SK-N-MC (cell line): ENCODE measurements at regions not wholly inside any gene's neighbourhood (a gene's known extent, or its start where the extent isn't known, plus 50 kb on each side); places are given as distances from the start of the nearest gene placed in this dataset.
A peak's percentile ranks its signal among the peaks of the same experiment; 100 is the strongest.

ENCODE experiments used
- DNase-seq: peaks from one replicate; pipeline ENCODE4 v3.0.0-alpha.2; 2011; ENCODE audit warnings: low read depth, low spot score
- H3K27ac ChIP-seq: fragments of 200-600 bp; sonication (generic); 2 replicates; pipeline ENCODE4 v1.5.1; 2016; ENCODE audit warnings: mixed run types
- H3K36me3 ChIP-seq: fragments of 200-600 bp; sonication (generic); 2 replicates; pipeline ENCODE4 v1.6.1; 2017; ENCODE audit warnings: antibody characterized with exemption, low read length, mixed read lengths; ENCODE audit not compliant: insufficient read depth
- H3K4me3 ChIP-seq: fragments of 200-600 bp; sonication (generic); 2 replicates; pipeline ENCODE4 v1.5.1; 2016
- H3K9ac ChIP-seq: fragments of 200-600 bp; sonication (generic); 2 replicates; pipeline ENCODE4 v1.8.0; 2017; ENCODE audit warnings: mixed run types, mixed read lengths; ENCODE audit not compliant: insufficient read length
- H3K9me3 ChIP-seq: fragments of 200-600 bp; sonication (generic); 2 replicates; pipeline ENCODE4 v1.6.1; 2017; ENCODE audit warnings: low read depth, mild to moderate bottlenecking, antibody characterized with exemption, low read length, moderate library complexity, mixed read lengths
- EZH2 ChIP-seq: fragments of 200-600 bp; sonication (generic); IDR thresholded peaks from one replicate; pipeline ENCODE4 v1.6.1; 2017; ENCODE audit warnings: antibody characterized with exemption
- FOXP2 ChIP-seq: optimal IDR thresholded peaks from 2 replicates; pipeline ENCODE3; 2011; ENCODE audit warnings: mild to moderate bottlenecking, moderate library complexity; ENCODE audit not compliant: insufficient read depth; ENCODE audit errors: extremely low read length, control extremely low read depth
- POLR2AphosphoS5 ChIP-seq: IDR thresholded peaks from 2 replicates; pipeline ENCODE4 v1.6.1; 2012; ENCODE audit warnings: mild to moderate bottlenecking, low read depth, low read length, borderline replicate concordance

GRCh38 chr2:120674246-120675170 is 61.2 kb upstream of the GLI2 start:
- no peak for TF ChIP-seq EZH2
- no peak for TF ChIP-seq FOXP2
- TF ChIP-seq POLR2AphosphoS5: no peak
- H3K36me3 ChIP-seq: no peaks in the 10 kb centered on the region
- no peak overlapping the region for H3K4me3 ChIP-seq
- H3K9me3 ChIP-seq: no peaks in the 10 kb centered on the region
- H3K27ac ChIP-seq: no peak overlapping the region
- H3K9ac ChIP-seq: no peak overlapping the region
- no peak for DNase-seq

- DNase-seq: no peak
- no peak for TF ChIP-seq FOXP2
- no peak for TF ChIP-seq EZH2
- TF ChIP-seq POLR2AphosphoS5: no peak
- Histone ChIP-seq H3K9ac (no peak overlapping the region), H3K36me3 (no peaks in the 10 kb centered on the region), H3K27ac (no peak overlapping the region), H3K9me3 (no peaks in the 10 kb centered on the region), H3K4me3 (no peak overlapping the region)
Measured at GRCh38 chr2:120675460-120676130, 60.1 kb upstream of the GLI2 start.

- no peak for TF ChIP-seq POLR2AphosphoS5
- no peak for TF ChIP-seq EZH2
- no peak for TF ChIP-seq FOXP2
- Histone ChIP-seq H3K9me3 (no peaks in the 10 kb centered on the region), H3K4me3 (no peak overlapping the region), H3K9ac (no peak overlapping the region), H3K36me3 (no peaks in the 10 kb centered on the region), H3K27ac (no peak overlapping the region)
- DNase-seq: no peak
Measured at GRCh38 chr2:120677221-120677620, 58.4 kb upstream of the GLI2 start.

- H3K9ac ChIP-seq: no peak overlapping the region
- no peak for TF ChIP-seq EZH2
- TF ChIP-seq FOXP2: no peak
- TF ChIP-seq POLR2AphosphoS5: no peak
Measured at GRCh38 chr2:120677696-120678247, 57.9 kb upstream of the GLI2 start.

GRCh38 chr2:120678251-120678650 is 57.4 kb upstream of the GLI2 start:
- no peak for DNase-seq
- TF ChIP-seq POLR2AphosphoS5: no peak
- no peak for TF ChIP-seq FOXP2
- no peak for TF ChIP-seq EZH2
- Histone ChIP-seq H3K9ac (no peak overlapping the region), H3K4me3 (no peak overlapping the region), H3K36me3 (no peaks in the 10 kb centered on the region), H3K27ac (no peak overlapping the region), H3K9me3 (no peaks in the 10 kb centered on the region)

More at GRCh38 chr2:120677696-120678247, 57.9 kb upstream of the GLI2 start:
- no peaks in the 10 kb centered on the region for H3K36me3 ChIP-seq
- no peak for DNase-seq
- no peaks in the 10 kb centered on the region for H3K9me3 ChIP-seq
- no peak overlapping the region for H3K27ac ChIP-seq
- H3K4me3 ChIP-seq: no peak overlapping the region

GRCh38 chr2:120678926-120679325 is 56.7 kb upstream of the GLI2 start:
- Histone ChIP-seq H3K9me3 (no peaks in the 10 kb centered on the region), H3K27ac (no peak overlapping the region), H3K4me3 (no peak overlapping the region), H3K9ac (no peak overlapping the region), H3K36me3 (no peaks in the 10 kb centered on the region)
- no peak for DNase-seq
- TF ChIP-seq EZH2 (no peak), FOXP2 (no peak), POLR2AphosphoS5 (no peak)

GRCh38 chr2:120679526-120679925 is 56.1 kb upstream of the GLI2 start:
- no peak overlapping the region for H3K4me3 ChIP-seq
- H3K27ac ChIP-seq: no peak overlapping the region
- no peaks in the 10 kb centered on the region for H3K9me3 ChIP-seq
- TF ChIP-seq EZH2 (no peak), POLR2AphosphoS5 (no peak), FOXP2 (no peak)
- no peaks in the 10 kb centered on the region for H3K36me3 ChIP-seq
- no peak for DNase-seq
- no peak overlapping the region for H3K9ac ChIP-seq

- Histone ChIP-seq H3K9ac (no peak overlapping the region), H3K9me3 (no peaks in the 10 kb centered on the region), H3K4me3 (no peak overlapping the region), H3K36me3 (no peaks in the 10 kb centered on the region), H3K27ac (no peak overlapping the region)
- TF ChIP-seq FOXP2: no peak
- TF ChIP-seq EZH2: no peak
- TF ChIP-seq POLR2AphosphoS5: no peak
- DNase-seq: peak; percentile 35
Measured at GRCh38 chr2:120680136-120680761, 55.4 kb upstream of the GLI2 start.
